WERI-Rb-1 (cell line): ENCODE measurements at regions not wholly inside any gene's neighbourhood (a gene's known extent, or its start where the extent isn't known, plus 50 kb on each side); places are given as distances from the start of the nearest gene placed in this dataset.
A peak's percentile ranks its signal among the peaks of the same experiment; 100 is the strongest.

ENCODE experiments used
- DNase-seq: peaks from one replicate; pipeline ENCODE4 v3.0.0-alpha.2; 2020
- H3K27ac ChIP-seq: fragments of 250-450 bp; sonication (Bioruptor Pico); 2 replicates; pipeline ENCODE4 v1.5.1; 2020; ENCODE audit warnings: mild to moderate bottlenecking, moderate library complexity
- H3K27me3 ChIP-seq: fragments of 250-450 bp; sonication (Bioruptor Pico); 2 replicates; pipeline ENCODE4 v1.5.1; 2021; ENCODE audit warnings: mild to moderate bottlenecking, low read depth, moderate library complexity; ENCODE audit not compliant: insufficient read depth, severe bottlenecking
- H3K36me3 ChIP-seq: fragments of 250-450 bp; sonication (Bioruptor Pico); 2 replicates; pipeline ENCODE4 v1.5.1; 2020; ENCODE audit warnings: mild to moderate bottlenecking, moderate library complexity
- H3K4me3 ChIP-seq: 2 replicates; pipeline ENCODE4 v1.5.1; 2011; ENCODE audit warnings: low read depth, mild to moderate bottlenecking, control low read depth, low read length
- H3K9me3 ChIP-seq: fragments of 250-450 bp; sonication (Bioruptor Pico); 2 replicates; pipeline ENCODE4 v1.5.1; 2021; ENCODE audit warnings: mild to moderate bottlenecking, moderate library complexity; ENCODE audit not compliant: severe bottlenecking
- TF ChIP-seq, protein P1 (sequence below): IDR thresholded peaks from 2 replicates; pipeline ENCODE4 v1.5.1; 2011; ENCODE audit warnings: low read depth, mild to moderate bottlenecking, control low read depth, inconsistent platforms, low read length

DNA sequence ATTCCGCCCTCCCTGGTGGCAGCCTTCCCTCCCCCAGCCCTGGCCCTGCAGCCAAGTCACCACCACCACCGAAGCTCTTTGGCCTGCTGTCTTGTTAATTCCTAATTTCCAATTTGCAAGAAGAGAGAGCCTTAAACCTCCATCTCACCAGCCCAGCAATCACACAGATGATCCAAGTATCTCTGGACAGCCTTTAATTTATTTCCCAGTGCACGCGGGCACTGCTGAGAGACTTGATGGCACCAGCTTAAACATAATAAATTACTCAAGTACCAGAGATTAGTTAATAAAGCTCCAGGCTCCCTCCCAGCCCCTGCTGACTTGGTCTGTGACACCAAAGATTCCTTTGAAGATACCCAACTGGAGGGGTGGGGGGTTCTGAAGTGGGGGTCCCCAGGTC lies 494.7 kb downstream of the BUD13 start:
- Histone ChIP-seq H3K4me3 (no peak overlapping the region), H3K27me3 (no peaks in the 10 kb centered on the region), H3K36me3 (no peaks in the 10 kb centered on the region), H3K27ac (peak overlapping the region; percentile 77), H3K9me3 (no peaks in the 10 kb centered on the region)
- TF ChIP-seq, protein P1, sequence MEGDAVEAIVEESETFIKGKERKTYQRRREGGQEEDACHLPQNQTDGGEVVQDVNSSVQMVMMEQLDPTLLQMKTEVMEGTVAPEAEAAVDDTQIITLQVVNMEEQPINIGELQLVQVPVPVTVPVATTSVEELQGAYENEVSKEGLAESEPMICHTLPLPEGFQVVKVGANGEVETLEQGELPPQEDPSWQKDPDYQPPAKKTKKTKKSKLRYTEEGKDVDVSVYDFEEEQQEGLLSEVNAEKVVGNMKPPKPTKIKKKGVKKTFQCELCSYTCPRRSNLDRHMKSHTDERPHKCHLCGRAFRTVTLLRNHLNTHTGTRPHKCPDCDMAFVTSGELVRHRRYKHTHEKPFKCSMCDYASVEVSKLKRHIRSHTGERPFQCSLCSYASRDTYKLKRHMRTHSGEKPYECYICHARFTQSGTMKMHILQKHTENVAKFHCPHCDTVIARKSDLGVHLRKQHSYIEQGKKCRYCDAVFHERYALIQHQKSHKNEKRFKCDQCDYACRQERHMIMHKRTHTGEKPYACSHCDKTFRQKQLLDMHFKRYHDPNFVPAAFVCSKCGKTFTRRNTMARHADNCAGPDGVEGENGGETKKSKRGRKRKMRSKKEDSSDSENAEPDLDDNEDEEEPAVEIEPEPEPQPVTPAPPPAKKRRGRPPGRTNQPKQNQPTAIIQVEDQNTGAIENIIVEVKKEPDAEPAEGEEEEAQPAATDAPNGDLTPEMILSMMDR, result no peak
- peak; percentile 87 for DNase-seq

DNA sequence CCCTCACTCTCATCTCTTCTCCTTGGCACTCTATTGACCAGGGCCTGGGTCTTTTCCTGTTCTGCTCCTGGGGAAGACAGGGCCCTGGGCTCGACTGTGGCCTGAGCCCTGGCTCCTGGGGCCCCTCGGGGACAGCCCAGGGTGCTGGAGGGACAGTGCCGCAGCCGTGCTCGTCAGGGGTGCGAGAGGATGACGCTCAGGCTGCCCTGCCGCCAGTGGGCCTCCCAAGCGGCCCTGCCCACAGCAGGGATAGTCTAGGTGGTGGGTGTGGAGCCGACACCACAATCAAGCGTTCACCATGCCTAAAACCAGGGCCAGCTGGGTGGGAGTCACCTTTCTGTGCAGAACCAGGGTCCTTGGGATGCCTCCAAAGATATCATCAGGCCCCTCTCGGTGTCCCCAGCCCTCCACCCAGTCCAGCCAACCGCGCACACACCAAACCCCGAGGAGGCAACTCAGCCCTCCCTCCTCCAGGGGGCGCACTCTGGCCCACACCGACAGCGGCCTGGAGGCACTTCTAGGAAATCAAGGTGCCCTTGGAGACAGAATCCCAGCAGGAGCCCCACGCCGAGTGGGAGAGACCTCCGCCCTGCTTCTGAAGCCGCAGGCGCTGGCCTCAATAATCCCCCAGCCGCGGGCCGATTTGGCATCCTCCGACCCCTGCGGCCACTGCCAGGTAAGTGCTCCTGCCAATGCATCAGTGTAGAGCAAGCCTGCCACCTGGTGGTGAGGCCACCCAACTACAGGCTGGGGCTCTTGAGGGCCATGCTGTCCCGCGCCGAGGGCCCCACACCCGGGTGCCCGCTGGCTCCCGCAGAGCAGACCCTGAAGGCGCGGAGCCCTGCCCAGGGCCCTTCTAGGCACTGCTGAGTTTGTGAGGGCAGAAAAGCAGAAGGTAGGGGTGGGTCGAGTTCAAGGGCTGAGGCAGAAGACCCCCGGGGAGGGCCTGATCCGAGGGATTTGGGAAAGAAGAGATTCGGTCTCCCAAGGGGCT lies 496.4 kb downstream of the BUD13 start:
- H3K27me3 ChIP-seq, result no peaks in the 10 kb centered on the region
- no peaks in the 10 kb centered on the region for H3K36me3 ChIP-seq
- TF ChIP-seq, protein P1, result peak; percentile 79
- no peaks in the 10 kb centered on the region for H3K9me3 ChIP-seq
- H3K4me3 ChIP-seq, result peak overlapping the region; percentile 54
- peak; percentile 93 for DNase-seq
- peak overlapping the region; percentile 86 for H3K27ac ChIP-seq

DNA sequence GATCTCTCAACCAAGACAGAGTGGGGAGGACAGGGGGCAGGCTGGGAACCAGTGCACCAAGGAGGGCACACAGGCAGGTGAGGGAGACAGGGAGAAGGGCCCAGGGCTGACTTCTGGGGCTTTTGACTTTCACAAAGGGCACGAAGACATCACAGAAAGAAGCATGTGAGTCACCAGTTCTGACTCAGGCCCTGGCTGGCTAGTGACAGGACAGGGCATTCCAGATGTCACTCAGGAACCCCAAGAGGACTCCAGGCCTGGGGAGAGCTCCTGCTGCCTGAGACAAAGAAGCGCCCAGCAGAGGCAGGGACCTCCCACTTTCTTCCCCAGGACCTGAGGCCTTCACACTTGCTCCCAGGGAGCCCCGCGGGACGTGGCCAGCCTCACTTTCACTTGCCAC lies 497.2 kb downstream of the BUD13 start:
- no peak for DNase-seq
- no peaks in the 10 kb centered on the region for H3K9me3 ChIP-seq
- H3K36me3 ChIP-seq, result no peaks in the 10 kb centered on the region
- TF ChIP-seq, protein P1, result no peak
- H3K4me3 ChIP-seq, result no peak overlapping the region
- H3K27me3 ChIP-seq, result no peaks in the 10 kb centered on the region
- no peak overlapping the region; the same call in 1 of the 2 replicates for H3K27ac ChIP-seq

DNA sequence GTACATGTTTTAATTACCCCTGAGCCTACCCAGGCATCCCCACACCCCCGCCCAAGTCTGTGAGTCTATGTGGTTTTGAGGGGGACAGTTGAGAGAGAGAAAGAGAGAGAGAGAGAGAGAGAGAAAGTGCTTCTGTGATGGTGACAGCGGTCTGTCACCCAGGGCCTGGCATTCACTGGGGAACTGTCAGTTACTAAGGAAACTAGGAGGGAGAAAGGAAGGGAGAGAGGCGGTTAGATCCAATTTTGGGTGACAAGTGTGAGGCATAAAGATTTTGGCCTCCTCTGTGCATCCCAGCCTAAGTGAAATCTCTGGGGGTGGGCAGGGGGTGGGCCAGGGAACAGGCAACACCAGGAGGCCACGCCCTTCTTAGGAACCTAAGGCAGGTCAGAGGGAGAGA lies 498.3 kb downstream of the BUD13 start:
- DNase-seq, result no peak
- TF ChIP-seq, protein P1, result no peak

DNA sequence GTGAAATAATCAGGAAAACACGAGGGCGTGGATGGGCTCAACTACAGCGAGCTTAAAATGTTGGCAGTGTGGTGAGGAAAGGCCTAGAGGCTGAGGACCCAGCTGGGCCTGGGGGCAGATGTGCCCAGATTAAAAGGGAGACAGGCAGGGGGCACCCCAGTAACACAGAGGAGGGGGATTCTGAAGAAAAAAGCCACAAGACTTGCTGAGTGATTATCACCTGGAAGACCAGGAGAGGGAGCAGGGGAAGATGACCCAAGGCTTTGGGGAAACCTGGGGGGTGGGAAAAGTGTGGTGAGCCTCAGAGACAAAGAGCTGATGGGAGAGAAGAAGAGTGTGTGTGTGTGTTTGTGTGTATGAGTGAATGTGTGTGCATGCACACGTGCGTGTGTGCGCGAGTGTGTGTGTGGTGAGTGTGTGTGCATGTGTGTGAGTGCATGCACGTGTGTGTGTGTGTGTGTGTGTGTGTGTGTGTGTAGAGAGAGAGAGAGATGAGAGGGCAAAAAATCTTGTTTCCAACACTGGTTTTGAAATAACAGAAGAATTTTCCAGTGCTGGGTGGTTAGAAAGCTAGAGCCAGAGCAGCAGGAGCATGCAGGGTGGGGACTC lies 500.5 kb downstream of the BUD13 start:
- no peaks in the 10 kb centered on the region for H3K36me3 ChIP-seq
- H3K4me3 ChIP-seq, result no peak overlapping the region
- no peaks in the 10 kb centered on the region for H3K9me3 ChIP-seq
- H3K27ac ChIP-seq, result no peak overlapping the region
- TF ChIP-seq, protein P1, result 0 out of 2 replicates have a peak, but pooled peaks have one; percentile 17
- peak; percentile 26 for DNase-seq
- H3K27me3 ChIP-seq, result no peaks in the 10 kb centered on the region

More for the DNA sequence above, 498.3 kb downstream of the BUD13 start:
- no peaks in the 10 kb centered on the region for H3K9me3 ChIP-seq
- H3K27ac ChIP-seq, result no peak overlapping the region
- H3K36me3 ChIP-seq, result no peaks in the 10 kb centered on the region
- no peak overlapping the region for H3K4me3 ChIP-seq
- H3K27me3 ChIP-seq, result no peaks in the 10 kb centered on the region
